ENCODE measurements at regions not wholly inside any gene's neighbourhood (a gene's known extent, or its start where the extent isn't known, plus 50 kb on each side); places are given as distances from the start of the nearest gene placed in this dataset.

- no peak for DNase-seq
Observed at GRCh38 chr11:70005107-70005818, 72.9 kb upstream of the ANO1 start.

- DNase-seq = no peak
Observed at GRCh38 chr11:70007796-70008195, 70.3 kb upstream of the ANO1 start.

- DNase-seq = no peak
Observed at GRCh38 chr11:70010774-70011173, 67.3 kb upstream of the ANO1 start.

GRCh38 chr11:70012134-70012733 is 65.9 kb upstream of the ANO1 start:
- no peak for DNase-seq

- no peak for DNase-seq
Observed at GRCh38 chr11:70014291-70014690, 63.8 kb upstream of the ANO1 start.

- DNase-seq = no peak
Observed at GRCh38 chr11:70016666-70017367, 61.3 kb upstream of the ANO1 start.

- no peak for DNase-seq
Observed at GRCh38 chr11:70018816-70019215, 59.3 kb upstream of the ANO1 start.

- no peak for DNase-seq
Observed at GRCh38 chr11:70019576-70020011, 58.5 kb upstream of the ANO1 start.

GRCh38 chr11:70020336-70021214 is 57.5 kb upstream of the ANO1 start:
- DNase-seq = no peak

GRCh38 chr11:70021586-70021985 is 56.5 kb upstream of the ANO1 start:
- no peak for DNase-seq

GRCh38 chr11:70024036-70024772 is 53.9 kb upstream of the ANO1 start:
- no peak for DNase-seq

GRCh38 chr11:70024773-70025045 is 53.4 kb upstream of the ANO1 start:
- DNase-seq = no peak

- DNase-seq = no peak
Observed at GRCh38 chr11:70025308-70025707, 52.8 kb upstream of the ANO1 start.

GRCh38 chr11:70026012-70026411 is 52.1 kb upstream of the ANO1 start:
- DNase-seq = no peak

GRCh38 chr11:70026726-70027125 is 51.4 kb upstream of the ANO1 start:
- no peak for DNase-seq

- DNase-seq = no peak
Observed at GRCh38 chr11:70027451-70027850, 50.7 kb upstream of the ANO1 start.

- DNase-seq = no peak
Observed at GRCh38 chr11:70028147-70028855, 49.8 kb upstream of the ANO1 start.
